IMR-90 (cell line): ENCODE measurements at regions not wholly inside any gene's neighbourhood (a gene's known extent, or its start where the extent isn't known, plus 50 kb on each side); places are given as distances from the start of the nearest gene placed in this dataset.

Experiments
- ATAC-seq: fragments of 200-7000 bp; cut with Tn5 transposase; 2 replicates; pipeline ENCODE4 v1.9.1; 2020; ENCODE audit warnings: low read depth, mild to moderate bottlenecking, moderate library complexity
- BruUV-seq: library from RNA; stranded (reverse); fragments of 400-500 nt; replicated peaks from 2 replicates; lab custom pipeline; 2021; lab: Mats Ljungman, UMichigan
- CTCF ChIA-PET: fragments of 300-600 bp; formaldehyde crosslinking; extraction: SDS; loops from one replicate; lab custom pipeline; 2021; ENCODE audit warnings: antibody characterized with exemption; lab: Yijun Ruan, JAX
- POLR2A ChIA-PET: fragments of 300-600 bp; sonication (Branson Sonifier 250); formaldehyde crosslinking; loops from one replicate; lab custom pipeline; 2022; ENCODE audit warnings: antibody characterized with exemption; ENCODE audit not compliant: unreplicated experiment; lab: Charles Lee
- DNase-seq: peaks from one replicate; pipeline ENCODE4 v3.0.0; 2013
- H2AFZ ChIP-seq: replicated peaks from 2 replicates; pipeline ENCODE3; 2013; ENCODE audit warnings: low read length, mild to moderate bottlenecking; ENCODE audit not compliant: poor library complexity
- H2AK5ac ChIP-seq: 2 replicates; pipeline ENCODE4 v1.6.1; 2013; ENCODE audit warnings: low read depth, low read length, inconsistent platforms
- H2AK9ac ChIP-seq: replicated peaks from 2 replicates; pipeline ENCODE3; 2013; ENCODE audit warnings: mild to moderate bottlenecking, low read depth, low read length, moderate library complexity; ENCODE audit not compliant: poor library complexity
- H2BK120ac ChIP-seq: 2 replicates; pipeline ENCODE4 v1.6.1; 2013; ENCODE audit warnings: low read depth, low read length, inconsistent platforms
- H2BK15ac ChIP-seq: 3 replicates; pipeline ENCODE4 v1.6.1; 2013; ENCODE audit warnings: low read depth, low read length, inconsistent platforms
- H2BK20ac ChIP-seq: 2 replicates; pipeline ENCODE4 v1.6.1; 2013; ENCODE audit warnings: low read depth, mild to moderate bottlenecking, inconsistent platforms, low read length, moderate library complexity
- H2BK5ac ChIP-seq: 2 replicates; pipeline ENCODE4 v1.6.1; 2013; ENCODE audit warnings: mild to moderate bottlenecking, low read depth, low read length, inconsistent platforms; ENCODE audit not compliant: poor library complexity, severe bottlenecking
- H3K14ac ChIP-seq: replicated peaks from 2 replicates; pipeline ENCODE4 v1.6.1; 2013; ENCODE audit warnings: low read depth, low read length, inconsistent platforms
- H3K18ac ChIP-seq: 2 replicates; pipeline ENCODE4 v1.6.1; 2013; ENCODE audit warnings: low read depth, low read length, control low read depth
- H3K23ac ChIP-seq: 2 replicates; pipeline ENCODE4 v1.6.1; 2013; ENCODE audit warnings: low read depth, low read length, inconsistent platforms
- H3K27ac ChIP-seq: 2 replicates; pipeline ENCODE4 v1.5.1; 2013; ENCODE audit warnings: mild to moderate bottlenecking, control low read depth, low read length; ENCODE audit not compliant: insufficient read depth
- H3K27me3 ChIP-seq: 2 replicates; pipeline ENCODE4 v1.6.1; 2013; ENCODE audit warnings: low read length; ENCODE audit not compliant: control insufficient read depth, insufficient read depth
- H3K36me3 ChIP-seq: 2 replicates; pipeline ENCODE4 v1.6.1; 2013; ENCODE audit warnings: low read length, mixed read lengths; ENCODE audit not compliant: control insufficient read depth, insufficient read depth
- H3K4ac ChIP-seq: 2 replicates; pipeline ENCODE4 v1.6.1; 2013; ENCODE audit warnings: low read depth, low read length, inconsistent platforms
- H3K4me1 ChIP-seq: 2 replicates; pipeline ENCODE4 v1.6.1; 2013; ENCODE audit warnings: low read length, mixed read lengths; ENCODE audit not compliant: control insufficient read depth, insufficient read depth
- H3K4me2 ChIP-seq: 2 replicates; pipeline ENCODE4 v1.6.1; 2013; ENCODE audit warnings: low read depth, mild to moderate bottlenecking, control low read depth, low read length, moderate library complexity
- H3K4me3 ChIP-seq: 2 replicates; pipeline ENCODE4 v1.5.1; 2013; ENCODE audit warnings: low read depth, mild to moderate bottlenecking, control low read depth, low read length, moderate library complexity; ENCODE audit not compliant: insufficient read depth
- H3K56ac ChIP-seq: 2 replicates; pipeline ENCODE4 v1.6.1; 2013; ENCODE audit warnings: low read length, inconsistent platforms; ENCODE audit not compliant: insufficient read depth; ENCODE audit errors: extremely low read depth
- H3K79me1 ChIP-seq, 2 experiments: 2 replicates each; pipeline ENCODE4 v1.6.1; 2013; ENCODE audit warnings: low read length in 2 of 2, inconsistent platforms in 1 of 2, low read depth in 1 of 2
- H3K9ac ChIP-seq: 2 replicates; pipeline ENCODE4 v1.6.1; 2013; ENCODE audit warnings: low read depth, low read length, control low read depth
- H3K9me1 ChIP-seq: 2 replicates; pipeline ENCODE4 v1.6.1; 2013; ENCODE audit warnings: low read length, inconsistent platforms; ENCODE audit not compliant: insufficient read depth
- H3K9me3 ChIP-seq: 2 replicates; pipeline ENCODE4 v1.6.1; 2013; ENCODE audit warnings: low read length; ENCODE audit not compliant: control insufficient read depth, insufficient read depth
- H4K20me1 ChIP-seq: 2 replicates; pipeline ENCODE4 v1.6.1; 2013; ENCODE audit warnings: low read length, inconsistent platforms; ENCODE audit not compliant: insufficient read depth
- H4K5ac ChIP-seq: 2 replicates; pipeline ENCODE4 v1.6.1; 2013; ENCODE audit warnings: mild to moderate bottlenecking, low read depth, low read length, control low read depth
- H4K8ac ChIP-seq, 2 experiments: 2 replicates each; pipeline ENCODE4 v1.6.1; 2013; ENCODE audit warnings: low read depth in 2 of 2, low read length in 2 of 2, control low read depth in 1 of 2, inconsistent platforms in 1 of 2
- H4K91ac ChIP-seq: 2 replicates; pipeline ENCODE4 v1.6.1; 2013; ENCODE audit warnings: low read depth, low read length, inconsistent platforms; ENCODE audit not compliant: insufficient read depth
- CEBPB ChIP-seq: IDR thresholded peaks from 2 replicates; pipeline ENCODE4 v1.6.1; 2012; ENCODE audit warnings: low read depth, low read length, improper control_type of control experiment
- CTCF ChIP-seq: conservative IDR thresholded peaks from 2 replicates; pipeline ENCODE4 v1.5.1; 2012; ENCODE audit warnings: mild to moderate bottlenecking, low read depth, low read length, improper control_type of control experiment
- FOS ChIP-seq: fragments of 150-350 bp; IDR thresholded peaks from 2 replicates; pipeline ENCODE4 v1.6.1; 2016; ENCODE audit warnings: low read depth, low read length
- MAFK ChIP-seq: IDR thresholded peaks from 2 replicates; pipeline ENCODE4 v1.6.1; 2012; ENCODE audit warnings: low read depth, low read length, improper control_type of control experiment
- MXI1 ChIP-seq: IDR thresholded peaks from 2 replicates; pipeline ENCODE4 v1.6.1; 2012; ENCODE audit warnings: low read depth, mild to moderate bottlenecking, low read length, moderate library complexity, borderline replicate concordance
- NFE2L2 ChIP-seq: fragments of 150-350 bp; IDR thresholded peaks from 2 replicates; pipeline ENCODE4 v1.6.1; 2016; ENCODE audit warnings: low read depth, mild to moderate bottlenecking, low read length
- RAD21 ChIP-seq: IDR thresholded peaks from 2 replicates; pipeline ENCODE4 v1.6.1; 2012; ENCODE audit warnings: low read length, improper control_type of control experiment
- SMC3 ChIP-seq: fragments of 150-350 bp; IDR thresholded peaks from 2 replicates; pipeline ENCODE4 v1.6.1; 2016; ENCODE audit warnings: low read depth, mild to moderate bottlenecking, antibody characterized with exemption, low read length, moderate library complexity
- USF2 ChIP-seq: fragments of 150-350 bp; IDR thresholded peaks from 2 replicates; pipeline ENCODE4 v1.6.1; 2017; ENCODE audit warnings: mild to moderate bottlenecking, antibody characterized with exemption, low read length, low read depth
- WGBS, 2 experiments: methylation state at CpG; one replicate each; pipeline versions ENCODE4 v1.1.5 to v1.1.7; 2013; ENCODE audit warnings: missing lambda C conversion rate in 2 of 2; ENCODE audit not compliant: insufficient read length in 1 of 2; ENCODE audit errors: extremely low coverage in 2 of 2; 5-methylcytosine and 5-hydroxymethylcytosine counted together
- dilution Hi-C: fragments of 300-500 bp; cut with HindIII; formaldehyde crosslinking; loops from one replicate; pipeline ENCODE4 v1.14.3; 2018; ENCODE audit warnings: low sequenced_read_pairs; ENCODE audit not compliant: unreplicated experiment
- in situ Hi-C: fragments of 300-500 bp; cut with MboI; formaldehyde crosslinking; loops from 3 replicates; pipeline ENCODE4 v1.14.3; 2019; ENCODE audit warnings: low sequenced_read_pairs, inconsistent platforms, mixed read lengths
- intact Hi-C: fragments of 100-400 bp; cut with micrococcal nuclease; formaldehyde crosslinking; loops from 2 replicates; pipeline ENCODE4 v1.10.0; 2022
- TF ChIP-seq, protein P1 (sequence below): fragments of 150-350 bp; IDR thresholded peaks from 2 replicates; pipeline ENCODE4 v1.6.1; 2016; ENCODE audit warnings: low read depth, mild to moderate bottlenecking, low read length, moderate library complexity, borderline replicate concordance

DNA sequence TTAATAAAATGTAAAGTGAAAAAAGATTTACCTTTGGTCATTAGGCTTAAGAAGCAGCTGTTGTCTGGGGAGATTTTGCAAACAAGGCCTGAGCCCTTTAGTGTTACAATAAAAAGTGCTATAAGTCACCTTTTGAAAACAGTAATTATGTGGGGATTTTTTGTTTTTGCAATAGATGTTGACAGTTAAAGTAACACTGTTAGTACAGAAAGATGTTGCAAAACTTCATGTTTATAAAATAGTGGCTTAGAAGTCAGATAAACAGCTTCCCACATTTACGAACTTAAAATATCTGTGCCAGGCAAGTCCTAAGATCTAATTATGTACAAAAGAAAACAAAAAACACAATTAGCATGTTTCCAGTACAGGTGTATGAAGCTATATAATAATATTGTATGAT lies 138.0 kb upstream of the IRS2 start:
- H3K18ac ChIP-seq, result no peak overlapping the region
- DNase-seq, result no peak
- no peak overlapping the region for H3K14ac ChIP-seq
- peaks cover 2% of the 10 kb centered on the region for H3K4me1 ChIP-seq
- H3K4ac ChIP-seq, result no peak overlapping the region
- no peak overlapping the region for H4K8ac ChIP-seq
- POLR2A ChIA-PET, result no interaction called here
- CTCF ChIA-PET, result no interaction called here
- H3K27ac ChIP-seq, result no peak overlapping the region
- H3K4me2 ChIP-seq, result no peak overlapping the region
- H3K9me3 ChIP-seq, result 0 out of 2 replicates have a peak, but pooled peaks cover 2% of the 10 kb centered on the region
- H2AK9ac ChIP-seq, result no peak overlapping the region
- no peak overlapping the region for H4K91ac ChIP-seq
- H3K36me3 ChIP-seq, result no peaks in the 10 kb centered on the region
- dilution Hi-C loops, result no loop called here
- no peak overlapping the region for H2BK120ac ChIP-seq
- H2AK5ac ChIP-seq, result no peak overlapping the region
- intact Hi-C loops, result no loop called here
- H3K56ac ChIP-seq, result no peak overlapping the region
- no peak overlapping the region for H2BK5ac ChIP-seq
- 0 out of 2 replicates have a peak, but pooled peaks cover 2% of the 10 kb centered on the region for H3K9me1 ChIP-seq
- no TSS peak for BruUV-seq
- no peak overlapping the region for H2AFZ ChIP-seq
- WGBS, 2 experiments, result no CpG with 5 or more reads among the region's 1 CpG
- H3K79me1 ChIP-seq, result no peaks in the 10 kb centered on the region
- no peak overlapping the region for H3K9ac ChIP-seq
- no peak overlapping the region for H2BK15ac ChIP-seq
- no peak for ATAC-seq
- no peaks in the 10 kb centered on the region for H4K20me1 ChIP-seq
- no peak overlapping the region for H3K4me3 ChIP-seq
- TF ChIP-seq MXI1 (no peak), SMC3 (no peak), RAD21 (no peak), MAFK (no peak), FOS (no peak), CTCF (no peak), USF2 (no peak), CEBPB (no peak), NFE2L2 (no peak)
- TF ChIP-seq, protein P1, sequence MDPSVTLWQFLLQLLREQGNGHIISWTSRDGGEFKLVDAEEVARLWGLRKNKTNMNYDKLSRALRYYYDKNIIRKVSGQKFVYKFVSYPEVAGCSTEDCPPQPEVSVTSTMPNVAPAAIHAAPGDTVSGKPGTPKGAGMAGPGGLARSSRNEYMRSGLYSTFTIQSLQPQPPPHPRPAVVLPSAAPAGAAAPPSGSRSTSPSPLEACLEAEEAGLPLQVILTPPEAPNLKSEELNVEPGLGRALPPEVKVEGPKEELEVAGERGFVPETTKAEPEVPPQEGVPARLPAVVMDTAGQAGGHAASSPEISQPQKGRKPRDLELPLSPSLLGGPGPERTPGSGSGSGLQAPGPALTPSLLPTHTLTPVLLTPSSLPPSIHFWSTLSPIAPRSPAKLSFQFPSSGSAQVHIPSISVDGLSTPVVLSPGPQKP, result no peak
- in situ Hi-C loops, result no loop called here
- no peak overlapping the region for H2BK20ac ChIP-seq
- H3K27me3 ChIP-seq, result no peaks in the 10 kb centered on the region
- no peak overlapping the region for H3K23ac ChIP-seq
- H4K5ac ChIP-seq, result no peak overlapping the region
